HCT116 (cell line): ENCODE measurements at regions not wholly inside any gene's neighbourhood (a gene's known extent, or its start where the extent isn't known, plus 50 kb on each side); places are given as distances from the start of the nearest gene placed in this dataset.

ENCODE experiments used
- POLR2A ChIP-seq: IDR thresholded peaks from 2 replicates; pipeline ENCODE4 v1.7.0; 2011; ENCODE audit warnings: borderline replicate concordance; ENCODE audit not compliant: insufficient read depth, insufficient read length; ENCODE audit errors: extremely low read depth
- TF ChIP-seq, protein P1 (sequence below), 3 experiments: fragments of 200-600 bp in 1 of 3; sonication (generic) in 1 of 3; IDR thresholded peaks in 2 of 3; conservative IDR thresholded peaks in 1 of 3; 2 replicates each; pipeline ENCODE4 v1.5.1; 2012 to 2017; ENCODE audit warnings: low read depth in 2 of 3, low read length in 2 of 3, antibody characterized with exemption in 1 of 3, borderline replicate concordance in 1 of 3, control low read depth in 1 of 3, mild to moderate bottlenecking in 1 of 3, mixed read lengths in 1 of 3, mixed run types in 1 of 3, moderate library complexity in 1 of 3; ENCODE audit not compliant: insufficient read depth in 1 of 3
- TF ChIP-seq, protein P2 (sequence below): IDR thresholded peaks from 2 replicates; pipeline ENCODE4 v1.6.1; 2012
- TF ChIP-seq, protein P3 (sequence below): IDR thresholded peaks from 2 replicates; pipeline ENCODE4 v1.6.1; 2012; ENCODE audit warnings: low read depth

DNA sequence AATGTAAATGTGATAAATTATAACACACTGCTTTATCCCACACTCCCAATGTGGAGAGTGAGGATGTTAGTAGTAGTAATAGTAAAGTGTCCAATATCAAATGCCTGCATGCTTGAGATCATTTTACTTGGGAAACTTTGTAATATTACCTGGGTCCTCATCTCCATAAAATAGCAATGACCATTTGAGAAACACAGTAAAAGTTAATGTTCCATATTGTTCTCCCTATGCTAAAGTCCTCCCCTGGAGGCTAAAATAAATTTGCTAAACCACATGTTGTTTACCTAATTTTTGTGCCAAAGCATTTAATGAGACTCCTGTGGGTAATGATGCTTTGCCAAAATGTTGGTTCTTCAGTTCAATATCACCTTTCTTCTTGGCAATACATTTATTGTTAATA is 291.2 kb downstream of the CDH10 start:
- TF ChIP-seq, protein P1, sequence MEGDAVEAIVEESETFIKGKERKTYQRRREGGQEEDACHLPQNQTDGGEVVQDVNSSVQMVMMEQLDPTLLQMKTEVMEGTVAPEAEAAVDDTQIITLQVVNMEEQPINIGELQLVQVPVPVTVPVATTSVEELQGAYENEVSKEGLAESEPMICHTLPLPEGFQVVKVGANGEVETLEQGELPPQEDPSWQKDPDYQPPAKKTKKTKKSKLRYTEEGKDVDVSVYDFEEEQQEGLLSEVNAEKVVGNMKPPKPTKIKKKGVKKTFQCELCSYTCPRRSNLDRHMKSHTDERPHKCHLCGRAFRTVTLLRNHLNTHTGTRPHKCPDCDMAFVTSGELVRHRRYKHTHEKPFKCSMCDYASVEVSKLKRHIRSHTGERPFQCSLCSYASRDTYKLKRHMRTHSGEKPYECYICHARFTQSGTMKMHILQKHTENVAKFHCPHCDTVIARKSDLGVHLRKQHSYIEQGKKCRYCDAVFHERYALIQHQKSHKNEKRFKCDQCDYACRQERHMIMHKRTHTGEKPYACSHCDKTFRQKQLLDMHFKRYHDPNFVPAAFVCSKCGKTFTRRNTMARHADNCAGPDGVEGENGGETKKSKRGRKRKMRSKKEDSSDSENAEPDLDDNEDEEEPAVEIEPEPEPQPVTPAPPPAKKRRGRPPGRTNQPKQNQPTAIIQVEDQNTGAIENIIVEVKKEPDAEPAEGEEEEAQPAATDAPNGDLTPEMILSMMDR (IDR thresholded peaks at IDR 0.05 in 2 of 3, conservative IDR thresholded peaks at IDR 0.05 in 1 of 3; ENCODE audit: borderline replicate concordance in 1 of 3, insufficient read depth in 1 of 3, low read depth in 2 of 3, low read length in 2 of 3), result no peak
- no peak for TF ChIP-seq POLR2A
- TF ChIP-seq, protein P2, sequence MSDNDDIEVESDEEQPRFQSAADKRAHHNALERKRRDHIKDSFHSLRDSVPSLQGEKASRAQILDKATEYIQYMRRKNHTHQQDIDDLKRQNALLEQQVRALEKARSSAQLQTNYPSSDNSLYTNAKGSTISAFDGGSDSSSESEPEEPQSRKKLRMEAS, result no peak
- TF ChIP-seq, protein P3, sequence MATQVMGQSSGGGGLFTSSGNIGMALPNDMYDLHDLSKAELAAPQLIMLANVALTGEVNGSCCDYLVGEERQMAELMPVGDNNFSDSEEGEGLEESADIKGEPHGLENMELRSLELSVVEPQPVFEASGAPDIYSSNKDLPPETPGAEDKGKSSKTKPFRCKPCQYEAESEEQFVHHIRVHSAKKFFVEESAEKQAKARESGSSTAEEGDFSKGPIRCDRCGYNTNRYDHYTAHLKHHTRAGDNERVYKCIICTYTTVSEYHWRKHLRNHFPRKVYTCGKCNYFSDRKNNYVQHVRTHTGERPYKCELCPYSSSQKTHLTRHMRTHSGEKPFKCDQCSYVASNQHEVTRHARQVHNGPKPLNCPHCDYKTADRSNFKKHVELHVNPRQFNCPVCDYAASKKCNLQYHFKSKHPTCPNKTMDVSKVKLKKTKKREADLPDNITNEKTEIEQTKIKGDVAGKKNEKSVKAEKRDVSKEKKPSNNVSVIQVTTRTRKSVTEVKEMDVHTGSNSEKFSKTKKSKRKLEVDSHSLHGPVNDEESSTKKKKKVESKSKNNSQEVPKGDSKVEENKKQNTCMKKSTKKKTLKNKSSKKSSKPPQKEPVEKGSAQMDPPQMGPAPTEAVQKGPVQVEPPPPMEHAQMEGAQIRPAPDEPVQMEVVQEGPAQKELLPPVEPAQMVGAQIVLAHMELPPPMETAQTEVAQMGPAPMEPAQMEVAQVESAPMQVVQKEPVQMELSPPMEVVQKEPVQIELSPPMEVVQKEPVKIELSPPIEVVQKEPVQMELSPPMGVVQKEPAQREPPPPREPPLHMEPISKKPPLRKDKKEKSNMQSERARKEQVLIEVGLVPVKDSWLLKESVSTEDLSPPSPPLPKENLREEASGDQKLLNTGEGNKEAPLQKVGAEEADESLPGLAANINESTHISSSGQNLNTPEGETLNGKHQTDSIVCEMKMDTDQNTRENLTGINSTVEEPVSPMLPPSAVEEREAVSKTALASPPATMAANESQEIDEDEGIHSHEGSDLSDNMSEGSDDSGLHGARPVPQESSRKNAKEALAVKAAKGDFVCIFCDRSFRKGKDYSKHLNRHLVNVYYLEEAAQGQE, result no peak
